Hepatocyte (in vitro differentiated cells): ENCODE measurements at regions not wholly inside any gene's neighbourhood (a gene's known extent, or its start where the extent isn't known, plus 50 kb on each side); places are given as distances from the start of the nearest gene placed in this dataset.

Experiments used
- CTCF ChIP-seq: fragments of 200-600 bp; sonication (generic); IDR thresholded peaks from 2 replicates; pipeline ENCODE4 v1.5.1; 2016; ENCODE audit warnings: antibody characterized with exemption, mild to moderate bottlenecking; ENCODE audit not compliant: poor library complexity
- EZH2 ChIP-seq: fragments of 200-600 bp; sonication (generic); IDR thresholded peaks from 2 replicates; pipeline ENCODE4 v1.6.1; 2016; ENCODE audit warnings: antibody characterized with exemption, mild to moderate bottlenecking, borderline replicate concordance
- EZH2phosphoT487 ChIP-seq: fragments of 200-600 bp; sonication (generic); IDR thresholded peaks from one replicate; pipeline ENCODE4 v1.6.1; 2018; ENCODE audit warnings: antibody characterized with exemption, mild to moderate bottlenecking, low read depth, moderate library complexity; ENCODE audit not compliant: unreplicated experiment, severe bottlenecking

GRCh38 chr12:87828382-87828973, 200.7 kb downstream of the C12orf50 start:
- TF ChIP-seq CTCF: no peak
- no peak for TF ChIP-seq EZH2
- TF ChIP-seq EZH2phosphoT487: no peak
